ENCODE measurements at regions not wholly inside any gene's neighbourhood (a gene's known extent, or its start where the extent isn't known, plus 50 kb on each side); places are given as distances from the start of the nearest gene placed in this dataset.

DNA sequence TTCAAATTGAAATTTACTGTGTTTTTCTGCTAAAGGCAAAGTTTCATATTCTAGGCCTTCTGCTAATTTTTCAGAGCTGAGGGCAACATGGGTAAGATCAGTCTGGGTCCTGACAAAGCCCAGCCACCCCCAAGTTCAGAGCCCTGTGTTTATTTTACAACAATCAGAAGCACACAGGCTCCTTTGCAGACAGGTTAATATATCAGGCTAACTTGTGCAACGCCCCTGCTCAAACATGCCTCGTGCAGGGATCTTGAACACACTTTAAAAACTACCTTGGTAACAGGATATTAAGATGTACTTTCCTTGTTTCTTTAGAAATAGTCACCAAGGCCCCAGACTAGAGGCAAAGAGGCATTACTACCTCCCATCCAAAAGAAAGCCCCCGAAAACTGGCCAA, 64.0 kb downstream of the POLR2M start:
- TF ChIP-seq, protein P1, sequence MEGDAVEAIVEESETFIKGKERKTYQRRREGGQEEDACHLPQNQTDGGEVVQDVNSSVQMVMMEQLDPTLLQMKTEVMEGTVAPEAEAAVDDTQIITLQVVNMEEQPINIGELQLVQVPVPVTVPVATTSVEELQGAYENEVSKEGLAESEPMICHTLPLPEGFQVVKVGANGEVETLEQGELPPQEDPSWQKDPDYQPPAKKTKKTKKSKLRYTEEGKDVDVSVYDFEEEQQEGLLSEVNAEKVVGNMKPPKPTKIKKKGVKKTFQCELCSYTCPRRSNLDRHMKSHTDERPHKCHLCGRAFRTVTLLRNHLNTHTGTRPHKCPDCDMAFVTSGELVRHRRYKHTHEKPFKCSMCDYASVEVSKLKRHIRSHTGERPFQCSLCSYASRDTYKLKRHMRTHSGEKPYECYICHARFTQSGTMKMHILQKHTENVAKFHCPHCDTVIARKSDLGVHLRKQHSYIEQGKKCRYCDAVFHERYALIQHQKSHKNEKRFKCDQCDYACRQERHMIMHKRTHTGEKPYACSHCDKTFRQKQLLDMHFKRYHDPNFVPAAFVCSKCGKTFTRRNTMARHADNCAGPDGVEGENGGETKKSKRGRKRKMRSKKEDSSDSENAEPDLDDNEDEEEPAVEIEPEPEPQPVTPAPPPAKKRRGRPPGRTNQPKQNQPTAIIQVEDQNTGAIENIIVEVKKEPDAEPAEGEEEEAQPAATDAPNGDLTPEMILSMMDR (IDR thresholded peaks at IDR 0.05; ENCODE audit: insufficient read depth, low read length, poor library complexity, severe bottlenecking) = no peak
- TF ChIP-seq EZH2phosphoT487 (conservative IDR thresholded peaks at IDR 0.05; ENCODE audit: low read length) = no peak
